EL (cell line): ENCODE measurements at regions not wholly inside any gene's neighbourhood (a gene's known extent, or its start where the extent isn't known, plus 50 kb on each side); places are given as distances from the start of the nearest gene placed in this dataset.
"Not testable (repeated sequence)": the region's sequence is repeated elsewhere in the genome, so short reads cannot be mapped to it uniquely, and the experiment has no call there.

Experiments
- DNase-seq: peaks from one replicate; pipeline ENCODE4 v3.0.0-alpha.2; 2016

DNA sequence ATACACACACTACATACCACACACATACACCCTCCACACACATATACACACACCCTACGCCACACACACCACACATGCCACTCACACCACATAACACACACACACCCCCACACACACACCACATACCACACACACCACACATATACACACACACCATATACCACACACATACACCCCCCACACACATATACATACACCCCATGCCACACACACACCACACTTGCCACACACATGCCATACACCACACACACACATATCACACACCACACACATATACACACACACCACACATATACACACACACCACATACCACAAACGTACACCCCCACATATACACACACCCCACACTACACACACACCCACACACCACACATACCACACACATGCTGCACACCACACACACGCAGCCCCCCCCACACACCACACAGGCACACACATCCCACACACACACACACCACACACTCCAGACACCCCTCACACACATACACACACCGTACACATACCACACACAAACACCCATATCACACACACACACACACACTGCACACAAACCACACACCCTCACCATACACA, 76.7 kb upstream of the TMPRSS2 start:
- DNase-seq: no peak

DNA sequence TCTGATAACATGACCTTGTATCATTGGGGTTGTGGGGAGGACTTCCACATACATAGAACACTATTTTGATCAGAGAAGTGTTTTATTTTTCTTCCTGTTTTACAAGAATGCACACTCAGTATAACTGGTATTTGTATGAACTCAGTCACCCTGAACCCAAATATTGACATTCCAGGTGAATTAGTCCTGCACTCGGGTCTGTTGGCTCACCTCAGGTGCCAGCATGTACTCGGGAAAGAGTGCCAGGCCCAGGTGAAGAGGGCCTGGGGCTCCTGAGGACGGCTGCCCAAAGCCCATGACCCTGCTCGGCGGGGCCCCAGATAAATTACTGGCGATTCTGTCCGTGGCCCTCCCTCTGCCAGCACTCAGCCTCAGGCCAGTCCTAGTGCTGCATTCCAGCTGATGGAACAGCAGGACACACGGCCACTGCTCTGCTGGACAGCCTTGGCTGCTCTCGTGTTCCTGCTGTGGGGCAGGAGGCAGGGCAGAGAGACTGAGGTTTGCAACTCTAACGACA, 75.4 kb upstream of the TMPRSS2 start:
- DNase-seq: no peak

DNA sequence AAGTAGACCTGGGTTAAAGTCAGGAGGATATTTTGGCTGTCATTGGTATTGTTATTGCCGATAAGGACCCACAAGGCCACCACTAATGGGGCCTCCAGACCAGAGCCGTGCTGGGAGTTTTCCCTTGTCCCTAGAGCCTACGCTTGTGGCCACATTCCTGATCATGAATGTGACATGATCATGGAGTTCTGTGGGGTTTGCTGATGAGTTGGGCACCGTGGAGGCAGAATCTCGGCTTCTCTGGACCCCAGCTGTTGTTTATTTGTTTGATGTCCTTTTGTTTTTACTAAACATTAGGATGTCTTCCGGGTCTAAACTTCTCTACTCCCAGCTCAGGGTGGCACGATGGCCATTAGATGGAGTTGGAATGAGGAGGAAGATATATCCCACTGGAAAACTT, 74.9 kb upstream of the TMPRSS2 start:
- no peak for DNase-seq

DNA sequence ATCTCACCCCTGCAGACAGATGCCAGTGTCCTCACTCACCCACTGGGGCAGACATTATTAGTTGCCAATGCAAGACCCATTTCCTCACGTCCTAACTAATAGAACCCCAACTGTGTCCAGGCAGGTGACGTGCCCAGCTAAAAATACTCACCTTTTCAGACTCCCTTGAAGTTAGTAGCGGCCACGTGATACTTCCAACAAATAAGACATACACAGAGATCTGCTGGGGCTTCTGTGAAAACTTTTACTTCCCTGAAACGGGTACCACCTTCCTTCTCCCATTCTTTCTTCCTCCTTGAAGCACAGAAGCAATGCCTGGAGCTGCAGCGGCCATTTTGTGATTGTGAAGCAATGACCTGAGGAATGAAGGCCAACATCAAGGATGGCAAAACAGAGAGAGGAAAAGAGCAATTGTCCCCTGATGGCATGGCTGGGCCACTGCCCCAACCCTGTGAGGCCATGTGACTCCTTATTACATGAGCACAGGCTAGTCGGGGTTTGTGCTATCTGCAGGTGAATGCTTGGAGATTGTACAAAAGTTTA, 74.4 kb upstream of the TMPRSS2 start:
- DNase-seq: no peak

DNA sequence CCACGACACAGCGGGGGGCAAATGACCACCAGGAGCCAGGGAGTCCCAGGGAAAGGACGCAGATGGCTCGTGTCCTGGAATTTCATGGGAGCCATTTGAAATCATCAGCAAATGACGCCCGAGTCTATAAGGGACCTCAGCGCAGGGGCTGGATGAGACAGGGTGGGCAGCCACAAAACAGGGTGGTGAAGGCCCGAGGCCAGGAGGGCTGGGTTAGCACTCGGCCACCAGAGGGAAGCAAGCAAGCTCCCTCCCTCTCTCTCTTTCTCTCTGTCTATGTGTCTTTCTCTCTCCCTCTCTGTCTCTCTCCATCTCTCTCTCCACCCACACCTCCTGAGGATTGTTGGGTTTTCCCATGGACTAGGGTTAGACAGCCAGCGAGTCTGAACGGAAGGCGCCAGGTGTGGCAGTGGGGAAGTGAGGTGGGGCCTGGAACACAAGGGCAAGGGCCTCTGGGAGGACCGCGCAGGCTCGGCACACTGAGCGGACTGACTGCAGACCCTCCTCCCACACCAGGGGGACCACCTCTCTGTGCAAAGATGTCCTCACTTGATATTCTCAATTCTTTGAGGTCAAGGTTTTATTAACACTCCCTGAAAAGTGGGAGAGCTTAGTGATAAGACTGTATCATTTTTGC, 73.8 kb upstream of the TMPRSS2 start:
- DNase-seq: no peak

DNA sequence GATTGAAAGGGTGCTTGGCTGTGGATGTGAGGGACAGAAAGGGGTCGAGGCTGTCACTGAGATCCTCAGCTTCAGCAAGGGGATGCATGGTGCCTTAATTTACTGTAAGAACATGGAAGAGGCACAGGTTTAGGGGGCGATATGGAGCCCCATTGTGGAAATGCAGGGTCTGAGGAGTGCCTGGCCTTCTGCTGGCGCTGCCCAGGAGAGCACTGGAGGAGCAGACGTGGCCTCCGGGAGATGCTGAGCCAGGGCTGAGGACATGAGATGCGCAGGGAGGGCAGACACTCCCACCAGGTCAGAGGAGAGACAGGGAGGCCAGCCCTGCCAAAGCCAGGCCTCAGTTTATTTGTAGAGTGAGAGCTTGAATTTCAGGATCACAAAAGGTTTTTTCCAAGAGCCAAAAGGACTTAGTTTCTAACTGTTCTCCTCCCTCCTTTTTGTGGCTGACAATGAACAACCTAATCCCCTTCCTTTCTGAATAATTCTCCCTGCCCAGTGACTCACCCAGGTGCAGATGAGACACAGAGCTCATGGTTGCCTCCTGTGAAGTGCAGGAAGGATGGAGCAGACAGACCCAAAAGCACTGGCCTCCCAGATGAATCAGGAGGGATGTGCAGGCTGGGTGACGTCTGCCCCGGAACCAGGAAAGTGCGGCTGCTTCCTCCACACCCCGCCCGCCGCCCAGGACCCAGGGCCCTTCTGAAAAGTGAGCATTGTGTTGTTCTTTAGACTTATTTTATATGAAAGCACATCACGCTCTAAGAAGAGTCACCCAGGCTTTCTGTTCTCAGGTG, 73.0 kb upstream of the TMPRSS2 start:
- DNase-seq: no peak

DNA sequence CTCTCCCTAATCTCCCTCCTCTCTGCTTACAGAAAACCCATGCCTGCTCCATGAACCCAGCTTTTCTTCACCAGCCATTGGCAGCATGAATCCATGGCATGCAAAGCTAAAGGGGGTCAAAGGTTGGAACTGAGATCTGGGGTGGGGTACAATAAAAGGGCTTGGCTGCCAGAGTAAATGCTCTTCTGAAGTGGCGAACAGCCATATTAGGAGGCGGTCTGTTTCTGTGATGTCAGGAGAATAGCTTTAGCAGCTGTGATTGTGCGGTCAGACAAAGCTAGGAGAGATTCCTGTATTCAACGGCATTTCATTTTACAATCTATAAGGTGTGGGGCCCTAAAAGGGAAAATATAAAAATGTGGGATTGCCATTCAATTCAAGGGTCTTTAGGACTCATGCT, 71.7 kb upstream of the TMPRSS2 start:
- DNase-seq: no peak

DNA sequence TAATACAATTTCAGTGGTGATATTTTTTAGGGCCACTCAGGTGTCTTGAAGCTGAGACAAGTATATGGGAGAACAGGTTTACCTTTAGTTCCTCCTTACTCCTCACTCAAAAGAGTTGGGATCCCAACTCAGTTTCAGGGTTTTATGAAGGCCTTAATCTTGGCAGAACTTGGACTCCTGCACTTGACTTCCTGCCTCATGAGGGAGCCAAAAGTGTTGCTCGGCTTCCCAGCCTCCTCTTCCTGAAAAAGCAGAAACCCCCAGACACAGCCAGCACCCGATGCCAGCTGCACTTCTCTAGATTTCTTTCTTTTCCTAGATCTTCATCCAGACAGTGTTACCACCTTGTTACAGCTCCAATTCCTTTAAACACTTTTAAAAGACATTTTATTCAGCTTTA, 70.8 kb upstream of the TMPRSS2 start:
- DNase-seq: no peak

DNA sequence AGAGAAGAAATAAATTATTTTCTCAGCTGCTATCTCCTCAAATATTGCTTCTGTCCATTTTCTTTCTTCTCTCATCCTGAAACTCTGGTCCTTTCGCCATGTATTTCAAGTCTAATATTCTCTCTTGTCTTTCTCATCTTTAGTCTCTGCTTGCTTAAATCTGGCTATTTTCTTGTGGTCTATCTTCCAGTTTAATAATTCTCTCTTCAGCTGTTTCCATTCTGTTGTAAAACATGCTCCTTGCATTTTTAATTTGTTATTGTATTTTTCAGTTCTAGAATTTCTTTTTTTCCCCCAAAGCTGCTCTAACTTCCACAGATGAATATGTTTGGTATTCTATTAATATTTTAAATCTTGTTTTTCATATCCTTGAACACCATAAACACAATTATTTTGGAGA, 70.1 kb upstream of the TMPRSS2 start:
- DNase-seq: no peak

DNA sequence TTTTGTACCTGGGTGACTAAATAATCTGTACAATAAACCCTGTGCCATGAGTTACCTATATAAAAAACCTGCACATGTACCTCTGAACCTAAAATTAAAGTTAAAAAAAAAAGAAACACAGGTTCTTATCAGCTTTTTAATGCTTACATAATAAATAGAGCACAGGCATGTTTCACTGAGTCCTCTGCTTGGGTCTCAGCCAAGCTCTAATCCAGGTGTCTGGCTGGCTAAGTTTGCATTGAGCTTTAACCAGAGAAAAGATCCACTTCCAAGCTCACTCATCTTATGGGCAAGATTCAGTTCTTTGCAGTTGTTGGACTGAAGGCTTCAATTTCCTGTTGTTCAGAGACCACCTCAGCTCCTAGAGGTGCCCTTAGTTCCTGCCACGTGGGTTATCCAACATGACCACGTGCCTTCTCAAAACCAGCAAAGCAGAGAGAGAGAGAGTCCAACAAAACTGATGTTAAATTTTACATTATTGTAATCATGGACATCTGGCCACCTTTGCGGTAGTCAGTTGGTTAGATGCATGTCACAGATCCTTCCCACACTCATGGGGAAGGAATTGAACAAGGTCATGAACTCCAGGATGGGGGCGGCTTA, 68.2 kb upstream of the TMPRSS2 start:
- no peak for DNase-seq

DNA sequence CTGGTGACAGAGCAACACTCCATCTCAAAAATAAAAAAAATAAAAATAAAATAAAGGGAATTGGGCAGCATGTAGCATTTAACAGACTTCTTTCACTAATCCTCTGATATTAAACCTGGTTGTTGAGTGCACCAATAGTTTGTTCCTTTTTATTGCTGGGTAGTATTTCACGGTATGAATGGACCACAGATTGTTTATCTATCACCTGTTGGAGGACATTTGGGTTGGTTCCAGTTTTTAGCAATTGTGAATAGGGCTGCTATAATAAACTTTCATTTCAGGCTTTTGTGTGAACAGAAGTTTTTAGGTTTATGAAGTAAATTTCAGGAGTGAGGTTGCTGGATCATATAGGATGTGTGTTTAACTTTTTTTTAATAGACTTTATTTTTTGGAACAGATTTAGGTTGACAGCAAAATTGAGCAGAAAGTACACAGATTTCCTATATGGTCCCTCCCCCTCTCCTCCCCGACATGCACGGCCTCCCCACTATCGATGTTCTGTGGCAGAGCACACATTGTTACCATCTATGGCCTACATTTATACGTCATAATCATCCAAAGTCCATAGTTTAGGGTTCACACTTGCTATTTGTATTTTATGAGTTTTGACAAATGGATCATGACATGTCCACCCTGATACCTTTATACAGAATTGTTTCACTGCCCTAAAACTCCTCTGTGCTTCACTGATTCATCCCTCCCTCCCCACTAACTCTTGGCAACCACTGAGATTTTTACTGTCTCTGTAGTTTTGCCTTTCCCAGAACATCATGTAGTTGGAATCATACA, 66.1 kb upstream of the TMPRSS2 start:
- DNase-seq: no peak

DNA sequence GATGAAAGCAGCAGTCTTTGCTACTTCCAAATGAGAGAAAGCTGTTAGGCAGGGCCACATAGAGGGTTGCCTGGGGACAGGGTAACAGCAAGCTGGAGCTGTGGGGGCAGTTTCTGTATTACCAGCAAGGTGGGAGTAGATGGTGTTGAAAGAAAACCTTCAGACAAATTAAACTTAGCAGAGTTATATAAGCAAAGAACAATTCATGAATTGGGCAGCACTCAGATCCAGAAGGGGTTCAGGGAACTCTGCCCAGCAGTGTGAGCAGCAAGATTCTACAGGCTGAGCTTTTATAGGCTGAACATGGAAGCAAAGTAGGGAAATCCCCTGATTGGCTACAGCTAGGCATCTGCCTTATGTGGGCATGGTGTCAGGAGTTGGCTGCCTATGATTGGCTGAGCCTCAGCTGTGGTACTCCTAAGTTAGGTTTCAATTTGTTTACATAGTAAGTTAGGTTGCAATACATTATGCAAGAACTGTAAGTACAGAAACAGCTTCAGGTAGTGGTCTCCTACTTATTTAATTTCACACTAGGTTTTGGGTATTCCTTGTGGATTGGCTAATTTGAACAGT, 64.1 kb upstream of the TMPRSS2 start:
- DNase-seq: no peak

DNA sequence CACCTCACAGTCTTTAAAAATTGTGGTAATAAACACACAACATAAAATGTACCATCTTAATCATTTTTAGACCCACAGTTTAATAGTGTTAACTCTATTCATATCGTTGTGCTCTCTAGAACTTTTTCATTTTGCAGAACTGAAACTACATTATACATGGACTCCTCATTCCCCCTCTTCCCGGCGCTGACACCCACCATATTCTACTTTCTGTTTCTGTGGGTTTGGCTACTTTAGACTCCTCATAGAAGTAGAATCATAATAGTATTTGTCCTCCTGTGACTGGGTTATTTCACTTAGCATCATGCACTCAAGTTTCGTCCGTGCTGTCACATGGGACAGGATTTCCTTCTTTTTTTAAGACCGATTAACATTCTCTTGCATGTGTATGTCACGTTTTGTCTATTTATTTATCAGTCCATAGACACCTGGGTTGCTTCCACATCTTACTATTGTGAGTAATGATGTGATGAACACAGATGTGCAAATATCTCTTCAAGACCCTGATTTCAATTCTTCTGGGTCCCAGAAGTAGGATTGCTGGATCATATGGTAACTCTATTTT, 62.9 kb upstream of the TMPRSS2 start:
- no peak for DNase-seq

DNA sequence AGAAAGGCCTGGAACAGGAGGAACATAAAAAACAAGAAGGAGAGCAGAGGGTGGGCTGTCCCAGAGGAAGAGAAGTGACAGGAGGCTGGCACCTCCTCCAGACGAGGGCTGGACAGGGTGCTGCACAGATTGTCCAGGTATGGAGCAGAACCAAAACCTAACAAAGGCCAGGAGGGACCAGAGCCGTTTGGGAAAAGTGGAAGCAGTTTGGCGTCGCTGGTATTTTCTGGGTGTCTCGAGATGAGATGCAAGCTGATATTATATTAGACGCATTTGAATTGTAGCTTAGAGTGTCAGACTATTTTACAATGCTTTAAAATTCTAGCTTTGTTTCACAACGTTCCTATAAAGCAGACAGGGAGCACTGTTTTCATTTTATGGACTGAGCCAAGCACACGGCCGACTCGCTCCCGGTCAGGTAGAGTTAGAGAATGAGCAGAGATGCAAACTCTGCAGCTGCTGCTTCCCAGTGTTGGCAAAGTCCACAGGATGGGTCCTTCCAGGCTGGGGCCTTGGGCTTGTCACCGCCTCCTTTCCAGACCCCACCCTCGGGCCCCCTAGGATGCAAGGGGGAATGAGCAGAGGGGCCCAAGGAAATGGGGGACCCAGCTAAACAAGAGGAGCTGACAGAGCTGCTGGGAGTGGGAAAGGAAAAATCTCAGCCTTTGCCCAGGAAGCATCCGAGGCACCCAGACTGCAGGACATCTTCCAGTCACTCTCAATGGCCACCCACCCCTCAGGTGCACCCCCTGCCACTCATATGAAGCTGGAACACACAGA, 60.8 kb upstream of the TMPRSS2 start:
- DNase-seq: no peak

DNA sequence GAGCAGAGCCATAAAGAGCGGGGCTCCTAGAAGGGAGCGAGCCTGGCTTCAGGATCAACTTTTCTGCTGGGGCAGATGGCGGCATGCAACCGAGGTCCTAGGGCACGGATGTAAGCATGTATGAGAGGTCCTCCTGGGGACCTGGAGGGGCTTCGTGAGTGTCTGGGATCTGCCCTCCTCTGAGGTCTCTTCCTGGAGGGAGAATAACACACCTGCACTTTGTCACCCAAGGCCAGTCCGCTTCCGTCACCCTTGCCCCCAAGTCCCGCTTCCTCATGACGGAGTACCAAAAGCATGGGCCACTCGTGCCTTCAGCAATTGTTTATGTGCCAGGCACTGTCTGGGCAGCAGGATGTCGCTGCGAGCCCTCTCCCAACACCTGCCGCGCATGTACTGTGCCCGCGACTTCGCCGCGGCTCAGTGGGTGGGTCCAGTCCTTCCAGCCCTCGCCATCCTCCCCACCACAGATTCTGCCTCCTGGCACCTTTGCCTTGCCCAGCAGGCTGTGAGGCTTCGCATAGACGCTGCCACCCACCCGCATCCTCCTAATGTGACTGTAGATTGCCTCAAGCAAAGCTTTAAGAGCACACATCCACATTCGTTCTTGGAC, 60.0 kb upstream of the TMPRSS2 start:
- no peak for DNase-seq

DNA sequence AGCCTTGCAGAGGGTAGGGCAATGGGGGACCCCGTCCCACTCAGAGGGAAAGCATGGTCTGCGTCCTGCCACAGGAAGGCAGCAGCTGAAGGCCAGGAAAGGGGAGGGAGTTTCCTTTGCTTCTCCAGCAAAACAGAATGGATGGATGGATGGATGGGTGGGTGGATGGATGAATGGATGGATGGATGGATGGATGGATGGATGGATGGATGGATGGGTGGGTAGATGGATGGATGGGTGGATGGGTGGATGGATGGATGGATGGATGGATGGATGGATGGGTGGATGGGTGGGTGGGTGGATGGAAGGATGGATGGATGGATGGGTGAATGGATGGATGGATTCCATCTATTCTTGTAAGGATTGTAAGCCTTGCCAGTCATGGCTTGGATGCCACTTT, 59.3 kb upstream of the TMPRSS2 start:
- not testable (repeated sequence) for DNase-seq

DNA sequence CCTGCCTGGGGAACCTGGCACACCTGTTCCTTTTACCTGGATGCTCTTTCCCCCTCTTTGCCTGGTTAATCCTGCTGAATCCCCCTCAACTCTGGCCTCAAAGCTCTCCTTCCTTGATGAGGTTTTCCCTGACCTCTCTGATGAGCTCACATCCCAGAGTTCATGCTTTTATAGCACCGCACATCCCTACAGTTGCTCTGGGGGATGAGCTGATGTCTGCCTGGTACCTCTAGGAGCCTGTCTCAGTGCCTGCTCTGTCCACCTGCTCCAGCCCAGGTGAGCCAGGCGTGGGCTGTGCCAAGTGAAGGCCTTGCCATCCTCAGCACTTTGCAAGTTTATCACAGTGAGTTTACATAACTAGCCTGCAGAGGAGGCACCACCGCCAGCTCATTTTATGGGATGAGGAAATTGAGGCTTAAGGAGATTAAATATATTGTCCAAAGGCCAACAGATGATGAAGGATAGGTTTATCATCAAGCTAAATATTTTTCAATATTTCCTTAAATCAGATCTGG, 58.6 kb upstream of the TMPRSS2 start:
- DNase-seq: no peak

DNA sequence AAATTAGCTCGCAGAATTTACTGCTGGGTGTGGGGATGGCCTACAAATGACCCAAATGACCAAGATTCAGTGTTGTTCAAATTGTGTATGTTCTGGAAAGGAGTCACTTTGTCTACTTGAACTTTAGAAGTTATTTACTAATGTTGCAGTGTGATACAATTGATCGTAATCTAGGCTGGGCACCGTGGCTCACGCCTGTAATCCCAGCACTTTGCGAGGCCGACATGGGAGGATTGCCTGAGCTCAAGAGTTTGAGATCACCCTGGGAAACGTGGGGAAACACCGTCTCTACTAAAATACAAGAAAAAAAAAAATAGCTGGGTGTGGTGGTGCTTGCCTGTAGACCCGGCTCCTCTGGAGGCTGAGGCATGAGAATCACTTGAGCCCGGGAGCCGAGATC, 57.6 kb upstream of the TMPRSS2 start:
- no peak for DNase-seq

DNA sequence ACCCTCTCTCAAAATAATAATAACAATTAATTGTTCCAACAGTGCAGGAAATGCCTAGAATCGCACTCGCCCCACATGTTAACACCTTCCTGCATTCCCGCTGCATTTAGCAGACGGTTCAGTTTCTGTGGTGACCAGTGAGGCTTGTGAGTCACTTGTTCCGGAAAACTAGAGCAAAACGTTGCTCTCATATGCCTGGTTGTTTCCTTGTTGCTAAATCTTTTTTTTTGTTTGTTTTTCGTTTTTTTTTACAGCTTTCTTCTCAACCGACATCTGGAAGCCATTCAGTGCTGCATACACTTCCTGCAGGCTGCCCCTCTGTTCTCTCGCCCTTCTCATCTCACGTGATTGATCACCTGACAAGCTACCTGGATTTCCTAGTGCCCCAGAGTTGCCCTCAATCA, 56.9 kb upstream of the TMPRSS2 start:
- peak; percentile 73 for DNase-seq
